Loucy (cell line): ENCODE measurements at regions not wholly inside any gene's neighbourhood (a gene's known extent, or its start where the extent isn't known, plus 50 kb on each side); places are given as distances from the start of the nearest gene placed in this dataset.

Experiments used
- CTCF ChIP-seq: fragments of 200-600 bp; sonication (generic); conservative IDR thresholded peaks from 2 replicates; pipeline ENCODE4 v1.5.1; 2014; ENCODE audit warnings: mild to moderate bottlenecking, antibody characterized with exemption, low read length
- EZH2phosphoT487 ChIP-seq: fragments of 200-600 bp; IDR thresholded peaks from 2 replicates; pipeline ENCODE4 v1.6.1; 2018; ENCODE audit warnings: antibody characterized with exemption, mild to moderate bottlenecking, moderate library complexity, borderline replicate concordance

GRCh38 chr1:164093543-164093942 is 465.4 kb upstream of the PBX1 start:
- TF ChIP-seq CTCF (no peak), EZH2phosphoT487 (no peak)
